ENCODE measurements at regions not wholly inside any gene's neighbourhood (a gene's known extent, or its start where the extent isn't known, plus 50 kb on each side); places are given as distances from the start of the nearest gene placed in this dataset.
"Not testable (repeated sequence)": the region's sequence is repeated elsewhere in the genome, so short reads cannot be mapped to it uniquely, and the experiment has no call there.

DNA sequence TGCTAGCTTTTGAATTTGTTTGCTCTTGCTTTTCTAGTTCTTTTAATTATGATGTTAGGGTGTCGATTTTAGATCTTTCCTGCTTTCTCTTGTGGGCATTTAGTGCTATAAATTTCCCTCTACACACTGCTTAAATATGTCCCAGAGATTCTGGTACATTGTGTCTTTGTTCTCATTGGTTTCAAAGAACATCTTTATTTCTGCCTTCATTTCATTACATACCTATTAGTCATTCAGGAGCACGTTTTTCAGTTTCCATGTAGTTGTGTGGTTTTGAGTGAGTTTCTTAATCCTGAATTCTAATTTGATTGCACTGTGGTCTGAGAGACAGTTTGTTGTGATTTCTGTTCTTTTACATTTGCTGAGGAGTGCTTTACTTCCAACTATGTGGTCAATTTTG lies 51.2 kb upstream of the MB21D2 start:
- not testable (repeated sequence) for H3K4me1 ChIP-seq (ENCODE audit: insufficient read depth, low read length); H3K27ac ChIP-seq (ENCODE audit: low read depth, low read length); DNase-seq (ENCODE audit: insufficient read length, low spot score, missing footprints); H2AFZ ChIP-seq (ENCODE audit: low read length); H3K4me2 ChIP-seq (ENCODE audit: insufficient read depth, low read length); H3K79me2 ChIP-seq (ENCODE audit: insufficient read depth, low read length); H3K36me3 ChIP-seq (ENCODE audit: insufficient read depth, low read length); H3K4me3 ChIP-seq (ENCODE audit: insufficient read depth, low read length); H4K20me1 ChIP-seq (ENCODE audit: insufficient read depth, low read length); H3K9me3 ChIP-seq (ENCODE audit: low read depth, low read length); H3K27me3 ChIP-seq (ENCODE audit: insufficient read depth, low read length)

DNA sequence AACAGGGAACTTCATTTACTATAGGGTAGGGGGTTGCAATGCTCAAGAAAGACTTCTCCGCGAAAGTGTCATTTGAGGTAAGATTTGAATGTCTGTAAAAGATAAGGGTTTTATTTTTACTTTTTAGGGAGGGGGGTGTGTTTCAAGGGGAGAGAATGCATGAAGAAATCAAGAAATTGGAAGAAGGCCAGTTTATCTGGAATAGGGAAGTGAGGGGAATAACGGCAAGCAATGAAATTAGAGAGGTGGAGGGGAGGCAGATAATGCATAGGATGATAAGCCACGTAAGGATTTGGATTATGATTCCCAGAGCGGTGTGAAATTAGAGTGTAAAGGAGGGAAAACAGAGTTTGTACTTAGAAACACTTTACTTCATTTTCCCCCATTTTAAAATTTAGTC lies 63.0 kb upstream of the MB21D2 start:
- Histone ChIP-seq H3K4me1 (ENCODE audit: insufficient read depth, low read length) (no peaks in the 10 kb centered on the region), H3K36me3 (ENCODE audit: insufficient read depth, low read length) (no peaks in the 10 kb centered on the region), H3K4me3 (ENCODE audit: insufficient read depth, low read length) (no peak overlapping the region), H4K20me1 (ENCODE audit: insufficient read depth, low read length) (no peaks in the 10 kb centered on the region), H3K27me3 (ENCODE audit: insufficient read depth, low read length) (no peaks in the 10 kb centered on the region), H3K9me3 (ENCODE audit: low read depth, low read length) (no peaks in the 10 kb centered on the region), H3K79me2 (ENCODE audit: insufficient read depth, low read length) (no peaks in the 10 kb centered on the region), H3K4me2 (ENCODE audit: insufficient read depth, low read length) (no peak overlapping the region), H3K27ac (ENCODE audit: low read depth, low read length) (no peak overlapping the region), H2AFZ (ENCODE audit: low read length) (no peak overlapping the region)
- TF ChIP-seq, protein P1, sequence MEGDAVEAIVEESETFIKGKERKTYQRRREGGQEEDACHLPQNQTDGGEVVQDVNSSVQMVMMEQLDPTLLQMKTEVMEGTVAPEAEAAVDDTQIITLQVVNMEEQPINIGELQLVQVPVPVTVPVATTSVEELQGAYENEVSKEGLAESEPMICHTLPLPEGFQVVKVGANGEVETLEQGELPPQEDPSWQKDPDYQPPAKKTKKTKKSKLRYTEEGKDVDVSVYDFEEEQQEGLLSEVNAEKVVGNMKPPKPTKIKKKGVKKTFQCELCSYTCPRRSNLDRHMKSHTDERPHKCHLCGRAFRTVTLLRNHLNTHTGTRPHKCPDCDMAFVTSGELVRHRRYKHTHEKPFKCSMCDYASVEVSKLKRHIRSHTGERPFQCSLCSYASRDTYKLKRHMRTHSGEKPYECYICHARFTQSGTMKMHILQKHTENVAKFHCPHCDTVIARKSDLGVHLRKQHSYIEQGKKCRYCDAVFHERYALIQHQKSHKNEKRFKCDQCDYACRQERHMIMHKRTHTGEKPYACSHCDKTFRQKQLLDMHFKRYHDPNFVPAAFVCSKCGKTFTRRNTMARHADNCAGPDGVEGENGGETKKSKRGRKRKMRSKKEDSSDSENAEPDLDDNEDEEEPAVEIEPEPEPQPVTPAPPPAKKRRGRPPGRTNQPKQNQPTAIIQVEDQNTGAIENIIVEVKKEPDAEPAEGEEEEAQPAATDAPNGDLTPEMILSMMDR (IDR thresholded peaks at IDR 0.05; ENCODE audit: extremely low read depth, low read depth, low read length), result no peak
- no peak for DNase-seq (ENCODE audit: insufficient read length, low spot score, missing footprints)

DNA sequence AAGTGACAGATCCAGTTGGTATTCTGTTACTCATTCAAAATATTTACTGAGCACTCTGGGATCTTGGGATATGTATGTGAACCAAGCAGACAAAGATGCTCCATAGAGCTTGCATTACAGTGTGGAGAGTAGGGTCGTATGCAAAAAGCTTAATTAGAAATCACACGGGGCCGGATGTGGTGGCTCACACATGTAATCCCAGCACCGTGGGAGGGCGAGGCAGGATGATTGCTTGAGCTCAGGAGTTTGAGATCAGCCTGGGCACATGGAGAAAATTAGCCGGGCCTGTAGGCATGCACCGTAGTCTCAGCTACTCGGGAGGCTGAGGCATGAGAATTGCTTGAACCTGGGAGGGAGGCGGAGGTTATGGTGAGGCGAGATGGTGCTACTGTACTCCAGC lies 68.7 kb upstream of the MB21D2 start:
- H3K4me3 ChIP-seq (ENCODE audit: insufficient read depth, low read length), result no peak overlapping the region

DNA sequence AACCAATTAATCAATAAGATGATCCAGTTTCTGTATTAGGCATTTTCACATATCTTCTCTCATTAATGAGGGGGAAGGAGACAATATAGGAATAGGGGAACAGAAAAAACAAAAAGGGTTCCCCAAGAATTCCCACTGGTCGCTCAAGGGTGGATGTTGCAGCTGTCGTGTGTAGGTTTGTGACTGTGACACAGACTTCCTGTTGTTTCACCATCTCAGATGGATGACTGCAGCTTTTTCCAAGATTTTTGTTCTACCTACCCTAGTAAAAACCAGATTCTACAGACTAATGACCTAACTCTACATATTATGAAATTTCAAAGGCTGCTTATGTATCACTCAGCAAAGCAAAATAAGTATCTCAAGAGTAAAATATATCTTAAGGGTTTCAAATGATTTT lies 73.7 kb upstream of the MB21D2 start:
- Histone ChIP-seq H3K4me3 (ENCODE audit: insufficient read depth, low read length) (no peak overlapping the region), H3K79me2 (ENCODE audit: insufficient read depth, low read length) (no peaks in the 10 kb centered on the region), H2AFZ (ENCODE audit: low read length) (no peak overlapping the region), H3K27me3 (ENCODE audit: insufficient read depth, low read length) (no peaks in the 10 kb centered on the region), H4K20me1 (ENCODE audit: insufficient read depth, low read length) (no peaks in the 10 kb centered on the region), H3K4me1 (ENCODE audit: insufficient read depth, low read length) (no peaks in the 10 kb centered on the region), H3K36me3 (ENCODE audit: insufficient read depth, low read length) (no peaks in the 10 kb centered on the region), H3K9me3 (ENCODE audit: low read depth, low read length) (no peaks in the 10 kb centered on the region), H3K27ac (ENCODE audit: low read depth, low read length) (no peak overlapping the region), H3K4me2 (ENCODE audit: insufficient read depth, low read length) (no peak overlapping the region)
- TF ChIP-seq, protein P1 (IDR thresholded peaks at IDR 0.05; ENCODE audit: extremely low read depth, low read depth, low read length), result no peak
- no peak for DNase-seq (ENCODE audit: insufficient read length, low spot score, missing footprints)

More for the DNA sequence above, 68.7 kb upstream of the MB21D2 start:
- Histone ChIP-seq H4K20me1 (ENCODE audit: insufficient read depth, low read length) (no peaks in the 10 kb centered on the region), H2AFZ (ENCODE audit: low read length) (no peak overlapping the region), H3K27me3 (ENCODE audit: insufficient read depth, low read length) (no peaks in the 10 kb centered on the region), H3K4me1 (ENCODE audit: insufficient read depth, low read length) (no peaks in the 10 kb centered on the region), H3K36me3 (ENCODE audit: insufficient read depth, low read length) (no peaks in the 10 kb centered on the region), H3K27ac (ENCODE audit: low read depth, low read length) (no peak overlapping the region), H3K4me2 (ENCODE audit: insufficient read depth, low read length) (no peak overlapping the region), H3K79me2 (ENCODE audit: insufficient read depth, low read length) (no peaks in the 10 kb centered on the region), H3K9me3 (ENCODE audit: low read depth, low read length) (no peaks in the 10 kb centered on the region)
- no peak for DNase-seq (ENCODE audit: insufficient read length, low spot score, missing footprints)
- TF ChIP-seq, protein P1 (IDR thresholded peaks at IDR 0.05; ENCODE audit: extremely low read depth, low read depth, low read length), result no peak

All from osteoblast (primary cell).